ENCODE measurements at regions not wholly inside any gene's neighbourhood (a gene's known extent, or its start where the extent isn't known, plus 50 kb on each side); places are given as distances from the start of the nearest gene placed in this dataset.

DNA sequence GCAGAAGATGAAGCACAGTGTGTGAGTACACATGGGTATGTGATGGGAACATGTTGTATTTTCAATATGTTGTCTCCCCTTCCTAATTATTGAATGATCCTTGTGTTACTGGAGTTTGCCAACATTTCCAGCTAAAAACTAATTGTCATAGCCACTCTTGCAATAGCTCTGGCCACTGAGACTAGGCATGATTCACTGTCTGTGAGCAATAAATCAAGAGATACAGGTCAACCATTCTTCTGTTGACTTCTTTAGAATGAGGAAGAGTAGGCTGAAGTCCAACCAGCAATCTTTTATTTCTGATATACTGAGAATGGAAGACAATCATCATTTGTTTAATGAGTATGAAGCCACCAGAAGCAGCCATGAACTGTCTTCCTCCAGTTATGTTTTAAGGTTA lies 413.9 kb downstream of the SLITRK5 start:
- DNase-seq (ENCODE audit: low spot score) = no peak

DNA sequence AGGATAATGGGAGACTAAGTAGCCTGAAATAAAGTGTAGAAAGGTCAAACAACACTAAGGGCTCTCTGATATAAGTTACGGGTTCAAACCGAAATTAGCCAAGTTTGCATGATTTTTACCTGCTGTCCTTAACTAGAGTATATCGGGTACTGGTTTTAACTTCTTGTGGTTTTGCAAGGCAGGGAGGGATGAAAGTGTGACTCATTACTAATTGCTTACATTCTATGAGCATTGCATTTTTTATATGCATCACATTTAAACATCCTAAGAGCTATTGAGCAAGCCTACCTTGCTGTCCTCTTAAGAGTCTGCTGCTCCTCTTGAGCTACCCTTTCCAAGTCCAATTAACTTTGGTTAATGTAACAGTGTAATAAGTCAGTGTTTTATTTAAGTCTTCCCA lies 415.4 kb downstream of the SLITRK5 start:
- no peak for DNase-seq (ENCODE audit: low spot score)

DNA sequence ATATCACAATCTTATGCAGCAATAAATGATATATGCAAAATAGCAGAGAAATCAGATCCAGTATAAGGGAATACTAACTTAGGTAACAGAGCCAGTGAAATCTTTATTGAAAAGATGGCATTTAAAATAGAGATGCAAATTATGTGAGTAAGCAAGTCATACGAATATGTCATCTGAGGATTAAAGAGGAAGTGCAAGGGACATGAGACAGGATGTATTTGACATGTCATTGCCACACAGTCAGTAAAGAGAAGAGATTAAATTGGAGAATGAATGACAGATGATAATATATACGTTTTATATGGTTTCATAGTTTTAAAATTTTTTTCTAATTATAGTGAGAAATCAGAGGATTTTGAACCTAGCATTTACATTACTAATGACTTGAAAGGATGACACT lies 426.4 kb downstream of the SLITRK5 start:
- no peak for DNase-seq (ENCODE audit: low spot score)

DNA sequence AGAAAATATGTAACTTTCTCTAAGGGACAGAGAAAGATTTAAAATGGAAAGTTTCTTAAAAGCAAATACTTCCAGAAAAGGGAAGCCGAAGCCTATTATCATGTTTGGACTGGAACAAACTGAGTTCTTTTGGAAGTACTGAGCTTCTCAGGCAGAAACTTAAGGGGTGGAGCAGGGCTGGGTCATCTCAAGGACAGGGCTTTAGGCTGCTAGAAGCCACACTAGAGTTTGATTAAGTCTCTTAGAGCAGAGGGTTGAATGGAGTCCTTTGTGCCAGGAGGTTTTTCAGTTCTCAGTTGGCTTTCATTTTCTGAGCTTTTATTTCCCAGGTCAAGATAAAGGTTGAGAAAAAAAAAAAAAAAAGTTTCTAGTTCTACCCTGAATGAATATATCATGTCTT lies 432.7 kb downstream of the SLITRK5 start:
- DNase-seq (ENCODE audit: low spot score) = no peak

DNA sequence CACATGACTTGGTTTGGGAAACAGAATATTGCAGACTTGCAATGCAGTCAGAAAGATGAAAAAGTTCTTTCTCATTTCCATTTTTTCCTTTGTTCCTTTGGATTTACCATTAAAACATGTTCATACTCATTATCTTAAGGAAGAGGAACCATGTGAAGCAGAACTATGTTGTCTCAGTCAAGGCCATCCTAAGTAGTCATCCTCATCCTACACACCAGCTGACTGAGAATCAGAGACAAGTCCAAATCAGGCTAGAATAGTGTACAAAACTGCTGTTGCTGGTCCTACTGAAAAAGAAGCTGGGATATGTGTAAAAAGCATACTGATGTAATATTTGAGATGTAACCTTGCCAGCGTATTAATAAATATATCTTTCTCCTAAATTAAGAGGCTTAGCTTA lies 433.4 kb downstream of the SLITRK5 start:
- DNase-seq (ENCODE audit: low spot score) = no peak

DNA sequence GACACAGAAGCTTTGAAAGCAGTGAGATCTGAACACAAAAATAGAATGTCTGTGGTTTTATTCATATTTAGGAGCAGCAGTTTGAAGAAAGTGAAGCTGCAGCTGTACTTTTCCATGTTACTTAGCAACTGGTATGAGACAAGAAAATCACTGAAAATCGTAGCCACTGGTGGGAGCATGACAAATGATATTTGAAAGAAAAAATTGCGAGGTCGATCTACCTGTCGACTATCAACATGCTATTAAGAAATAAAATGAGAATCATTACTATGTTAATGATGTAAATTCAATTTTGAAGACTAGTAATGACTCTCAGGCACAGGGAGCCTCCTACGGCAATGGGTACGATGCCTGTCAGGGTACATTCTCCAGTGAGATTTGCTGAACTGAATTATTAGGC lies 436.4 kb downstream of the SLITRK5 start:
- DNase-seq (ENCODE audit: low spot score) = no peak

DNA sequence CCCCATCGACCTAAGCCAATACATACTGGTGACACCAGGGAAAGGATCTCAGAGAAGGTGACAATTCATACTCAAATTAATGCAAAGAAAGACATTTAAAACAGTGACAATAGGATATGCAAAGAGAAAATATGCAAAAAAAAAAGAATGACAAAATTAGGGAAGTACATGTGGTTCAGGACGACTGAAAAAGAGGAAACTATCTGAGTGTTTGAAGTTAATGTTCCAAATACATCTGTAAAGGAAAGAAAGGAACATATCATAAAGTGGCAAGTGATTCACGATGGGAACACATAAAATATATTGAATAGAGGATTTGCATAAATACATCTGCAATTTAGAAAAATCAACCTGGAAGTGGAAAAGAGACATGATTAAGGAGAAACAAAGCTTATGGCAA lies 441.4 kb downstream of the SLITRK5 start:
- DNase-seq (ENCODE audit: low spot score) = no peak

DNA sequence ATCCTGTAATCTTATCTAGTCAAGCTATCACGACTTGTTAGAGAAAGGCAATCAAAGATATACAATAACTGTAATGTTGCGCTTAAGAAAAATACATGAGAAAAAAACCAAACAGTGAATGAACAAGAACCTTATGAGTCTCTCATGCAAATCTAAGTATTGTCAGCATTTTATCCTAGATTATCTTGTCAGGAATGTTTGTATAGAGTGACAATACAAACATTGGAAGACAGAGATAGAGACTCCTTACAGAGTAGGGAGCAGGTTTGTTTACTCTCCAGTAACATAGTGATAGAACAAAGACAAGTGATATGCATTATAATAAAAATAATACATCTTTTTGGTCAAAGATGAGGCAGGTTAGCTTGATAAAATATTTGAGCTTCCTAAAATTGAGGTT lies 444.8 kb downstream of the SLITRK5 start:
- no peak for DNase-seq (ENCODE audit: low spot score)

DNA sequence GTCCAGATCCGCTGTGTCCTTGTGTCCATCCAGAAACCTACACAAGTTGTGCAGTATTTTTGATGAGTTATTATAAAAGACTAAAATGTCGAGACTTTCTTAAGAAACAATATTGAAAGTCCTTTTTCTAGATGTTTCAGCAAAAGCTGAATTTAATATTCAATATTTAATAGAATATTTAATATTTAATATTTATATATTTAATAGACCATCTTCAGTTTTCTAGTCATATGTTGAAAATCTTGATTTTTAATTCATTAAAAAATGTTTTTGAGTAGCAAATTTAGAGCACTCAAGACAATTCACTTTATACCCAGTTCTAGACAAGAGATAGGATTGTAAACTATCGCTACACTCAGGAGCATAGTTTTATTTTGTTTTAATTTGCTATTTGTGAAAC lies 447.8 kb downstream of the SLITRK5 start:
- no peak for DNase-seq (ENCODE audit: low spot score)

DNA sequence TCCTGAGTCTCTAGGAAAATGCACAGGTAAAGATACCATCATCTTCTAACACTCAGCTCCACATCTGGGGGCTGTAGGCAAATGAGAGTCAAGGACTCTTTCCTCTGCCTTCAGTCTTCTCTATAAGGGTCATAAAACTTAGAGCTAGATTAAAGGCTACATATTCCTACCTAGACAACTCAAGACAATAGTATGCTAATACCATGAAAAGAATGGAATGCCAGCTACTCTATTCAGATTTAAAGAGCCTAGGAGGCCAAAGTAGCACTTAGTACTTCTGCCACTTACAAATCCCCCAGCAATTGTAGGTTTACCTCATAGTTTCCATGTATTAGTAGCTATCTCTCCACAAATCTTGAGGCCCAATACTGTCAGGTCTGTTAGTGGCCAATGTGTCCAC lies 453.0 kb downstream of the SLITRK5 start:
- no peak for DNase-seq (ENCODE audit: low spot score)

DNA sequence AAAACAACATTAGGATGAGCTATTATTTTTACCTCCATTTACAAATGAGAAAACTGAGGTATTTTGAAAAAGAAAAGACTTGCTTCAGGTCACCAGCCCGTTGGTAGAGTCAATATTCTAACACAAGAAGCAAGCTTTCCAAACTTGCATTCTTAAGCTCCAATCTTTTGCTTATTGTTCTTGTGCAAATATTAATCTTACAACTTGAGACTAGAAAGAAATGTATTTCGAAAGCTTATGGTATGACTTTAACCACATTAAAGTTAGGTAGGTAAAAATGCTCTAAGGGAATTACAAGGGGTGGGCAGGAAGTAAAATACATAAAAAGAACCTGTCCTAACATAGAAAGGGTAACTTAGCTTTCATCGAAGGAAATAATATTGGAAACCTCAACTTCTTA lies 453.9 kb downstream of the SLITRK5 start:
- DNase-seq (ENCODE audit: low spot score) = no peak

DNA sequence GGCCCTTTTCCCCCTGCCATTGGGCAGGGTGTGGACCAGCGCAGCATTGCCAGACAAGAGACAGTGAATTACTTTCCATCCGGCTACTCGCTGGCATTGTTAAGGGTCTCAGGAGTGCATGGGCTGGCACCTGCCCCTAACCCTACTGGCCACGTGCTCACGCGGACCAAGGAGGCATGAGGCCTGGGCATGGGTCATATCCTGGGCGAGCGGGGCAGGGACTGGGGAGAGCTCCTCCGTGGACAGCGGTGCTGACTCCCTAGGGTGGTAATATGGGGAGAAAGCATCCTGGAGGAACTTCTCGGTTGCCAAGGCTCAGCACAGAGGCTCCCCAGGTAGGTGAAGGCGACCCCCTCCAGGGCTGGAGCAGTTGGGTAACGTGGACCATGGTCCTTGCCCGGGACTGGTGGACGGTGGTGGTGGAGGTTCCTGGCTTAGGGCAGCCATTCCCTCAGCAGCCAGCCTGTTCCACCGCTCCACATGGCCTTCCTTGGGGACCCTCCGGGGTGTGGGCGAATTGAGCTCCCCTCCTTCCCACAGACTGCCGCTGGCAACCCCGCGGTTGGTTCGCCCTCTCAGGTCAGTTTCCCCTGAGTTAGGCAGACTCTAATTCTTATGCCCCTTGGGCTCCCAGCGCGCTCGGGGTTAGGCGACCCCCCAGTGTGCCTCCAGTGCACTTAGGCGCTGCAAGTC lies 465.1 kb downstream of the SLITRK5 start:
- DNase-seq (ENCODE audit: low spot score) = no peak

DNA sequence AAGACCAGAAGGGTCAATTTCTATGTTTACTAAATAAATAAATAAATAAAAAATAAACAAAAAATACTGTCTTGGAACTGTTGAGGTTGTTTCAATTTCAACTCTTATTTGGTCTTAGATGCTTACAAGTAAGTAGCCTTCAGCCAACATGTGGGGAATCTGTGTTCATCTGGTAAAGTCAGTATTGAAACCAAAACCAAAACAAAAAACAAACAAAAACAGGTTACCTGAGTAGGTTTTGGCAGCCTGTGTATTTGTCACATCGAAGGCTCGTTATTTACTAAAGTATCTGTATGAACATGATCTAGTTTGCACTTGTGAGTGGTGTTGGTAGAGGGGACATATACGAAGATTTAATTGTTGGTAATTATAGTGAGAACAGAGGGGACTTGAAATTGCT lies 471.5 kb downstream of the SLITRK5 start:
- no peak for DNase-seq (ENCODE audit: low spot score)

DNA sequence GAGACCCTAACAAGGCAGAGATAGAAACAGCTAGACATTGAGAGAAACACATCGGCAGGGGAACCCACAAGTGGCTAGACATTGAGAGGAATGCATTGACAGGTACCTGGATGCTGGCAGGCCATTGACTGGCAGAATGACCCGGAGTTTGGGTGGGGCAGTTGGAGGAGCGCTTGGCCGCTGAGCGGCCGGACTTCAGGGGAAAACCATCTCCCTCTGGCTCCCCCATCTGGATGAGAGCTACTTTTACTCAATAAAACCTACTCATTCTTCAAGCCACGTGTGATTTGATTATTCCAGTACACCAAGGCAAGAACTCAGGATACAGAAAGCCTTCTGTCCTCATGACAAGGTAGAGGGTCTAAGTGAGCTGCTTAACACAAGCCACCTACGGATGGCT lies 473.4 kb downstream of the SLITRK5 start:
- no peak for DNase-seq (ENCODE audit: low spot score)

DNA sequence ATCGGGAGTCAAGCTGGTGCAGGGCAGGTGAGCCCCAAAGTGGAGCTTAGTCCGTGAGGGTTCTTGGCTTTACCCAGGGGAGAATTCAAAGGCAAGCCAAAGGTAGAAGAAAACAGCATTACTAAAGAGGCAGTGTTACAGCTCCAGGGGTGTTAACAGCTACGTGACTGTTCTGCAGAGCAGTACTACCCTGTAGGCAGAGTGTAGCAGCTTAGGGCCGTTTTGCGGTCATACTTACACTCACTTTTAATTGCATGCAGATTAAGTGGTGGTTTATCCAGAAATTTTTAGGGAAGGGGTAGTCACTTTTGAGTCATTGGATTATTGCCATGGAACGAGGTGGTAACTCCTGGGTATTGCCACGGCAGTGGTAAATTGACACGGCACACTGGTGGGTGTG lies 482.2 kb downstream of the SLITRK5 start:
- DNase-seq (ENCODE audit: low spot score) = no peak

DNA sequence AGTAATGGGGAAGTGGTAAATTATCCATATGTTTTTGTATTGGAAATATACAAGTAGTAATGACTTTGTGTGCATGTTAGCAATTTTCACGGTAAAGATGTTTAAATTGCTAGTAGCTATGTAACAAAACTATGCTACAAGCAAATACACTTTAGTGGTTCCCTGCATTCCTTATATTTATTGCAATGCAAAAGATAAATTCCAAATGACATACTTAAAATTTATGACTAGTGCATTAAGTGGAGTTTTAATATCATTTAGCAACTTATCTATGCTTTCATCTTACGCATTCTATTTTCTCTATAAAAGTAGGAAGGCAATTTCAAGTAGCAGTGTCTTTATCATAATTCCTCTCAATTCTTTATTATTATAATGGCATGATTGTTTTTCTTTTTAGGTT lies 482.8 kb downstream of the SLITRK5 start:
- DNase-seq (ENCODE audit: low spot score) = no peak

DNA sequence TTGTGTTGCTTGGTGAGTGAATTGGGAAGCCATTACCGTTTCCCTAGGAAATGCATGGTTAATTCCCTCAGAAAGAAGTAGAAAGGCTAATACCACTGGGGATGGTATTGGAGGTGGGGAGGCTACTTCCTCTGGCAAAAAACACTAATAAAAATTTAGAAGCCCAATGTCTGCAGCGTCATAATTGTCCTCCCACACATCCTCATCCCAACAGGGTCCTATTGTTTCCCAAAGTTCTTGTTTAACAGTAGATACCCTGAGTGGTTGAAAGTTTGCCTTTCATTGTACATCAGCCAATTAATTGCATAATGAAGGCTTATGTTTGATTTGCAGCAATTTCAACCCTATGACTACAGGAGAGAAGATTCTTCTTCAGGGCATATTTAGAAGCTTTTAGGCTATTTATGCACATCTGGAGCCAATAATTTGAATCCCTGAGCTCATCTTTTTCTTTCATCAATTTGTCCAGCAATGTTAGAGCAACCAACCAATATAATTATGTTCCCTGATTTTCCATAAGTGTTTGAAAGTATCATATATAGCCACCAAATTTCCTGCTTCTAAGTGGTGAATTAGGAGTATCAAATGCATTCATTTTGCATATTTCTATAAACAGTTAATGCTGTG lies 491.0 kb downstream of the SLITRK5 start:
- no peak for DNase-seq (ENCODE audit: low spot score)

DNA sequence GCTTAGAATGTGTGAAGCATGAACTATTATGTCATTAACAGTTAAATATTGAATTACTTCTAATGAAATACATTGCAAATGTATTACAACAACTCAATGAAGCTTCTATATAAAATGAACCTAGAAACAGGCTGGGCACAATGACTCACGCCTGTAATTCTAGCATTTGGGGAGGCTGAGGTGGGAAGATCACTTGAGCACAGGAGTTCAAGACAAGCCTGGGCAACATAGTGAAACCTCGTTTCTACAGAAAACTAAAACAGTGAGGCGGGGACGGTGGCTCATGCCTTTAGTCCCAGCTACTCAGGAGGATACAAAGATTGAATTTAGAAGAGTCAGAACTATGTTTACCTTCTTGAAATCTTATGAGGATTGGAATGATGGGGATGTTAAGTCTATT lies 505.1 kb downstream of the SLITRK5 start:
- no peak for DNase-seq (ENCODE audit: low spot score)

DNA sequence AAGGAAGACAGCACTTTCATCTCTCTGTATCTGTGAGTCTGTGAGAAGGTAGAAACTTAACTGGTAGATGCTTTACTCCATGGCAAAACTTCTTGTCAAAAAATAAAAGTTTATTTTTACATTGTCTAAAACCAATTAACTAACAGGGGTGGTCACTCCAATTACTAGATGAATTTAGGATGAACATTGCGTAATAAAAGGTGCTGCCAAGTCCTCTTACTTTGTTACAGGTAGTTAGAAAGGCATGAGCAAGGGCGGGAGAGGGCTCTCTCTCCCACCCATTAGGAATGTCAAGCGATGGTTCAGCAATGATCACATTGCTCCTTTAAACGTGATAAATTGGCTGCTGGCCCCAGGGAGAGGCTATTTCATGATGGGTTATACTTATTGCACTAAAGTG lies 512.3 kb downstream of the SLITRK5 start:
- no peak for DNase-seq (ENCODE audit: low spot score)

DNA sequence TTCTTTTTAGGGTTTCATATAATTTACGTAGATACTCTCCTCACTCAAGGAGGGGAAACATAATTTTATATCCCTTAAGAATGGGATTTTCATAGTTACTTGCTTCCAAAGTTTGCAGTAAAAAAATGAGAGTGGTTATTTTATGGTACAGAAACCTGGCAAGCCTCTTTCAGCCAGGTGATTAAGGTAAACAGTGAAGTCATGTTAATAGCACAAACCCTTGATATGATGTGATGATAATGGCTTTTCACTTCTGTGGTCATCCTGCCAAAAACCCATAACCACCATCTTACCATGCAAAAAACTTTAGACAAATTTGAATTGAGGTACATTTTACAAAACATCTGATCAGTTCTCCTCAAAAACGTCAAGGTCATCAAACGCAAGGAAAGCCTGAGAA lies 517.8 kb downstream of the SLITRK5 start:
- no peak for DNase-seq (ENCODE audit: low spot score)

DNA sequence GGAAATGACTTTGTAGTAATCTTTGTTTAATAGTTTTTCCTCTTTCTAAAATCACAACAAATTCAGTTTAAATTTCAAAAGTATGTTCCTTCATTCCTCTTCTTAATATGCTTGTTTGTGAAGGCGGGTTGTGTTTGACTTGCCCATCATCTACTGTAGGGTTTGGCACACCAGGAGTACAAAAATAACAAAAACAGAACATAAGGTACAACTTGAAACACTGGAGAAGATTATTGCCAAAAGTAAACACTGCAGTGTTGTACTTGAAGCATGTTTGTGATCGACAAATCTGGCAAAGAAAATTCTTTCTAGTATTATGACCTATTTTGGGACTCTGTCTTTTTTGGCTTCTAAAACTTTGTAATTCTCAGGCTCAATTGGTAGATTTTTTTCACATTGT lies 518.6 kb downstream of the SLITRK5 start:
- DNase-seq (ENCODE audit: low spot score) = no peak

DNA sequence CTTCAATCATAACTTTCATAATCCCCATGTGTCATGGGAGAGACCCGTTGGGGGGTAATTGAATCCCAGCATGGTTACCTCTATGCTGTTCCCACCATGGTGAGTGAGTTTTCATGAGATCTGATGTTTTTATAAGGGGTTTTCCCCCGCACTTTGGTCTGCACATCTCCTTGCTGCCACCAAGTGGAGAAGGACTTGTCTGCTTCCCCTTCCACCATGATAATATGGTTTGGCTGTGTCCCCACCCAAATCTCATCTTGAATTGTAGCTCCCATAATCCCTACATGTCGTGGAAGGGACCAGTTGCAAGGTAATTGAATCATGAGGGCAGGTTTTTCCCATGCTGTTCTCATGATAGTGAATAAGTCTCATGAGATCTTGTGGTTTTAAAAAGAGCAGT lies 524.9 kb downstream of the SLITRK5 start:
- DNase-seq (ENCODE audit: low spot score) = no peak

DNA sequence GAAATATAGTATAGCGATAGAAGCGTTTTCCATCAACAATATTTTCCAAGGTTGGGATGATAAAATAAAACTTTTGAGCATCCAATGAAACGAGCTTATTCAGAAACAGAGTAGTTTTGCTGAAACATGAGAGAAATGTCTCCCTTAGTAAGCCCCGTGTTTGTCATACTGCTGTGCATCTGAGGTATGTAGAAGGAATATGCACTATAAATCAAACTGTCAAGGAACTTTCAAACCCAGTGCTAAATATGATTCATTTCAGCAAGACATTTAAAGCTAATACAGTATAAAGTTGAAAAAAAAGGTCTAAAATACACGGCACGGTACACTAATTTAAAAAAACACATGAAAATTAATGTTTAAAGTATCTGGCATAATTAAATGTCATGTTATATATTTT lies 546.2 kb downstream of the SLITRK5 start:
- DNase-seq (ENCODE audit: low spot score) = no peak

DNA sequence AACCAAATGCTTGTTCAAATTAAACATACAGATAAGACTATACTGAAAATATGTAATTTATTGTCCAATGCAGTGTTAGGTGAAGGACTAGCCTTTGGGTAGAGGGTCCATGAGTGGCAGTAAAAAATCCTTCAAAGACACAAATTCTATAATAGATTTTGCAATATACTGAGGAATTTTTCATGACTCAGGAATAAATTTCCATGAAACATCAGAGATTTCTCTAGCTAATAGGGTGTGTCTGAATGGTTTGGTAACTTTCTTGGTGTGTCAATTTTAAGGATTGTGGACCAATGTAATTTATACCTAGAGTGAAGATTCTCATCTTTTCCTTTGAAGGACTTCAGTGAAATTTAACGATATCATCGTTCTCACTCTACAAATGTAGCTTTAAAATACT lies 546.7 kb downstream of the SLITRK5 start:
- no peak for DNase-seq (ENCODE audit: low spot score)
